ENCODE measurements at regions not wholly inside any gene's neighbourhood (a gene's known extent, or its start where the extent isn't known, plus 50 kb on each side); places are given as distances from the start of the nearest gene placed in this dataset.

GRCh38 chr20:22890594-22891300, 144.4 kb upstream of the SSTR4 start:
- Histone ChIP-seq H3K27me3 (no peaks in the 10 kb centered on the region), H3K4me3 (no peak overlapping the region), H3K4me1 (no peaks in the 10 kb centered on the region), H3K27ac (no peak overlapping the region), H3K9me3 (no peaks in the 10 kb centered on the region), H3K36me3 (no peaks in the 10 kb centered on the region)
- ATAC-seq (no peak), FAIRE-seq (no peak), DNase-seq (no peak)
- WGBS, 2 donors: 63 to 68% methylated on average over 5 of the region's 5 CpGs
- no peak for TF ChIP-seq CTCF (IDR thresholded peaks at IDR 0.05)
- intact Hi-C loops (cut with DNase I): no loop called here

- FAIRE-seq (no peak), DNase-seq (no peak), ATAC-seq (no peak)
- Histone ChIP-seq H3K27ac (no peak overlapping the region), H3K4me3 (no peak overlapping the region), H3K36me3 (no peaks in the 10 kb centered on the region), H3K9me3 (no peaks in the 10 kb centered on the region), H3K27me3 (no peaks in the 10 kb centered on the region), H3K4me1 (no peaks in the 10 kb centered on the region)
- intact Hi-C loops (cut with DNase I): no loop called here
- TF ChIP-seq CTCF (IDR thresholded peaks at IDR 0.05): no peak
Observed at GRCh38 chr20:22901164-22901563, 133.9 kb upstream of the SSTR4 start.

- no peaks in the 10 kb centered on the region for H3K36me3 ChIP-seq
- WGBS, 2 donors: 52 to 54% methylated on average over 2 of the region's 2 CpGs
- intact Hi-C loops (cut with DNase I): no loop called here
- no peak overlapping the region for H3K4me3 ChIP-seq
- no peak for FAIRE-seq
- H3K27me3 ChIP-seq: no peaks in the 10 kb centered on the region
- ATAC-seq: no peak
- TF ChIP-seq CTCF (IDR thresholded peaks at IDR 0.05): no peak
- H3K4me1 ChIP-seq: no peaks in the 10 kb centered on the region
- DNase-seq: no peak
- H3K27ac ChIP-seq: no peak overlapping the region
- H3K9me3 ChIP-seq: no peaks in the 10 kb centered on the region
Observed at GRCh38 chr20:22901921-22902320, 133.2 kb upstream of the SSTR4 start.

GRCh38 chr20:22904386-22904785, 130.7 kb upstream of the SSTR4 start:
- H3K36me3 ChIP-seq: no peaks in the 10 kb centered on the region

More at GRCh38 chr20:22904386-22904785, 130.7 kb upstream of the SSTR4 start:
- WGBS, 2 donors: 51 to 65% methylated on average over 2 of the region's 2 CpGs
- no peak for FAIRE-seq
- no peak for DNase-seq
- no peak for ATAC-seq
- intact Hi-C loops (cut with DNase I): no loop called here
- H3K27me3 ChIP-seq: no peaks in the 10 kb centered on the region
- no peaks in the 10 kb centered on the region for H3K9me3 ChIP-seq
- TF ChIP-seq CTCF (IDR thresholded peaks at IDR 0.05): no peak
- no peak overlapping the region for H3K4me3 ChIP-seq
- H3K27ac ChIP-seq: no peak overlapping the region
- no peaks in the 10 kb centered on the region for H3K4me1 ChIP-seq
